ENCODE measurements at regions not wholly inside any gene's neighbourhood (a gene's known extent, or its start where the extent isn't known, plus 50 kb on each side); places are given as distances from the start of the nearest gene placed in this dataset.

DNA sequence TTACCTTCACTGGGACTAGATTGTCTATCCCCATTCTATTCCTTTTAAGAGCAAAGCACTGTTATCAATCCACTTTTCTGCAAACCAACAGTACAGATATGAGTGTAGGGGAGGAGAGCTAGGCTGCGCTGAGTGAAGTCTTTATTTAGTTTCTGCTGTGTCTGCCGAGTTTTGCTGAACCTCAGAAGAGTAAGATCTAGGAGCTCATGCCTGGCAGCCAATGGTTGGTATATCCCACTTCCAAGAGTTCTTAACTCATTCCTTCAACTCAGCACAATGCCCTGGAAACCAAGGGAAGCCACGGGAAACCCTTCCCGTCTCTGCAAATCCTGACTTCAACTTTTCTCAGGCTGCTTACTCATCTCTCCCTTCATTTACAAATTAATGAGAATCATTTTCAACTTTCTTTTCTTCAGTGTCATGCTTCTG lies 58.0 kb upstream of the JAK2 start:
- H4K20me1 ChIP-seq (ENCODE audit: control insufficient read depth, extremely low read depth, insufficient read depth, low read length), result no peaks in the 10 kb centered on the region
- peak overlapping the region; percentile 57 for H2AFZ ChIP-seq (ENCODE audit: low read length)
- H3K4me3 ChIP-seq (replicated peaks in 1 of 4; ENCODE audit: control extremely low read depth in 1 of 4, insufficient read depth in 1 of 4, low read depth in 3 of 4, low read length in 4 of 4), result no peak overlapping the region
- H3K9me3 ChIP-seq (ENCODE audit: control insufficient read depth, insufficient read depth, low read depth, low read length), result no peaks in the 10 kb centered on the region
- peak in 1 of 2 donors; percentile 6 for DNase-seq (ENCODE audit: low read depth in 2 of 2)
- H3K27ac ChIP-seq (ENCODE audit: insufficient read depth, low read length), result no peak overlapping the region
- TF ChIP-seq, protein P1, sequence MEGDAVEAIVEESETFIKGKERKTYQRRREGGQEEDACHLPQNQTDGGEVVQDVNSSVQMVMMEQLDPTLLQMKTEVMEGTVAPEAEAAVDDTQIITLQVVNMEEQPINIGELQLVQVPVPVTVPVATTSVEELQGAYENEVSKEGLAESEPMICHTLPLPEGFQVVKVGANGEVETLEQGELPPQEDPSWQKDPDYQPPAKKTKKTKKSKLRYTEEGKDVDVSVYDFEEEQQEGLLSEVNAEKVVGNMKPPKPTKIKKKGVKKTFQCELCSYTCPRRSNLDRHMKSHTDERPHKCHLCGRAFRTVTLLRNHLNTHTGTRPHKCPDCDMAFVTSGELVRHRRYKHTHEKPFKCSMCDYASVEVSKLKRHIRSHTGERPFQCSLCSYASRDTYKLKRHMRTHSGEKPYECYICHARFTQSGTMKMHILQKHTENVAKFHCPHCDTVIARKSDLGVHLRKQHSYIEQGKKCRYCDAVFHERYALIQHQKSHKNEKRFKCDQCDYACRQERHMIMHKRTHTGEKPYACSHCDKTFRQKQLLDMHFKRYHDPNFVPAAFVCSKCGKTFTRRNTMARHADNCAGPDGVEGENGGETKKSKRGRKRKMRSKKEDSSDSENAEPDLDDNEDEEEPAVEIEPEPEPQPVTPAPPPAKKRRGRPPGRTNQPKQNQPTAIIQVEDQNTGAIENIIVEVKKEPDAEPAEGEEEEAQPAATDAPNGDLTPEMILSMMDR (conservative IDR thresholded peaks at IDR 0.05 in 1 of 2, IDR thresholded peaks at IDR 0.05 in 1 of 2; ENCODE audit: low read depth in 1 of 2, low read length in 2 of 2), result no peak
- TF ChIP-seq EZH2 (IDR thresholded peaks at IDR 0.05; ENCODE audit: low read length, missing control alignments), result no peak
- H3K36me3 ChIP-seq (ENCODE audit: control insufficient read depth, insufficient read depth, low read length), result no peaks in the 10 kb centered on the region
- H3K79me2 ChIP-seq (ENCODE audit: control insufficient read depth, insufficient read depth, low read length), result no peaks in the 10 kb centered on the region
- no peaks in the 10 kb centered on the region for H3K4me1 ChIP-seq (ENCODE audit: control insufficient read depth, extremely low read depth, insufficient read depth, low read length)
- H3K4me2 ChIP-seq (ENCODE audit: extremely low read depth, insufficient read depth, low read length), result peak overlapping the region; percentile 26
- H3K27me3 ChIP-seq (ENCODE audit: control insufficient read depth, insufficient read depth, low read length), result no peaks in the 10 kb centered on the region
- no peak overlapping the region for H3K9ac ChIP-seq (ENCODE audit: insufficient read depth, low read length)

DNA sequence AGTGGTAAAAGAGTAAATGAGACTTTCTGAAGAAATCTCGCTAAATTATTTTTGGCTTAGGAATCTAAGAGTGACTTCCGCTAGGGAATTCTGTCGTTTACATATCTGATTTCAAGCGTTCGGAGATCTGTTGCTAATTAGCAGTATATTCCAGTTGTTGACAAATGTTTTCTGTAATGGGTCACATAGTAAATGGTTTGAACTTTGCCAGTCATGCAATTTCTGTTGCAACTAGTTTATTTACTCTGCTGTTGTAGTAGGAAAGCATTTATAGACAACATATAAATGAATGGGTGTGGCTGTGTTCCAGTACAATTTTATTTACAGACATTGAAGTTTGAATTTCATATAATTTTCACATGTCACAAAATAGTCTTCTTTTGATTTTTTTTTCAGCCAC lies 57.4 kb upstream of the JAK2 start:
- Histone ChIP-seq H3K27me3 (ENCODE audit: control insufficient read depth, insufficient read depth, low read length) (no peaks in the 10 kb centered on the region), H3K27ac (ENCODE audit: insufficient read depth, low read length) (no peak overlapping the region), H3K9ac (ENCODE audit: insufficient read depth, low read length) (no peak overlapping the region), H2AFZ (ENCODE audit: low read length) (no peak overlapping the region), H3K4me1 (ENCODE audit: control insufficient read depth, extremely low read depth, insufficient read depth, low read length) (no peaks in the 10 kb centered on the region), H4K20me1 (ENCODE audit: control insufficient read depth, extremely low read depth, insufficient read depth, low read length) (no peaks in the 10 kb centered on the region), H3K36me3 (ENCODE audit: control insufficient read depth, insufficient read depth, low read length) (no peaks in the 10 kb centered on the region), H3K9me3 (ENCODE audit: control insufficient read depth, insufficient read depth, low read depth, low read length) (no peaks in the 10 kb centered on the region), H3K4me3 (replicated peaks in 1 of 4; ENCODE audit: control extremely low read depth in 1 of 4, insufficient read depth in 1 of 4, low read depth in 3 of 4, low read length in 4 of 4) (no peak overlapping the region), H3K4me2 (ENCODE audit: extremely low read depth, insufficient read depth, low read length) (peak overlapping the region; percentile 26), H3K79me2 (ENCODE audit: control insufficient read depth, insufficient read depth, low read length) (no peaks in the 10 kb centered on the region)
- TF ChIP-seq, protein P1 (conservative IDR thresholded peaks at IDR 0.05 in 1 of 2, IDR thresholded peaks at IDR 0.05 in 1 of 2; ENCODE audit: low read depth in 1 of 2, low read length in 2 of 2), result no peak
- TF ChIP-seq EZH2 (IDR thresholded peaks at IDR 0.05; ENCODE audit: low read length, missing control alignments), result no peak
- DNase-seq (ENCODE audit: low read depth in 2 of 2), result no peak

DNA sequence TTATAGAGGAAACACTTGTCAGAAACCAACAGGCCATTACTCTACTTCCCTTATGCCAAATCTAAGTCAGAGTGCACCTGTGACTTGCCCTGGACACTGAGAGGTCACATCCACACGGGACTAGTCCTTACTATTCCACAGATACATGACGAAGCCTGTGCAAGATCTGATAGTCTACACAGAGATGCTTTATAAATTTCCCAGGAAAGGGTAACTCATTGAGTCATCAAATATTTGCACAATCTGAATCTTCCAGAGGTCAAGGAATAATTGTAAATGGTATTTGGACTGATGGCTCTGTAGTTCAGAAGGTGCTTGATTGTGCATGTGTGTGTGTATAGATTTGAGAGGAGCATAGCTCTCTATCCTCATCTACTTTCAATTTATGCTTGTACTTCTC lies 55.2 kb upstream of the JAK2 start:
- Histone ChIP-seq H3K27ac (ENCODE audit: insufficient read depth, low read length) (no peak overlapping the region), H3K4me1 (ENCODE audit: control insufficient read depth, extremely low read depth, insufficient read depth, low read length) (no peaks in the 10 kb centered on the region), H3K27me3 (ENCODE audit: control insufficient read depth, insufficient read depth, low read length) (no peaks in the 10 kb centered on the region), H3K9ac (ENCODE audit: insufficient read depth, low read length) (no peak overlapping the region), H3K9me3 (ENCODE audit: control insufficient read depth, insufficient read depth, low read depth, low read length) (no peaks in the 10 kb centered on the region), H3K4me3 (replicated peaks in 1 of 4; ENCODE audit: control extremely low read depth in 1 of 4, insufficient read depth in 1 of 4, low read depth in 3 of 4, low read length in 4 of 4) (no peak overlapping the region), H2AFZ (ENCODE audit: low read length) (no peak overlapping the region), H3K36me3 (ENCODE audit: control insufficient read depth, insufficient read depth, low read length) (no peaks in the 10 kb centered on the region), H3K79me2 (ENCODE audit: control insufficient read depth, insufficient read depth, low read length) (no peaks in the 10 kb centered on the region), H3K4me2 (ENCODE audit: extremely low read depth, insufficient read depth, low read length) (no peak overlapping the region), H4K20me1 (ENCODE audit: control insufficient read depth, extremely low read depth, insufficient read depth, low read length) (no peaks in the 10 kb centered on the region)
- no peak for TF ChIP-seq EZH2 (IDR thresholded peaks at IDR 0.05; ENCODE audit: low read length, missing control alignments)
- TF ChIP-seq, protein P1 (conservative IDR thresholded peaks at IDR 0.05 in 1 of 2, IDR thresholded peaks at IDR 0.05 in 1 of 2; ENCODE audit: low read depth in 1 of 2, low read length in 2 of 2), result no peak
- peak in 1 of 2 donors; percentile 18 for DNase-seq (ENCODE audit: low read depth in 2 of 2)
